Neural cell (in vitro differentiated cells): ENCODE measurements at regions not wholly inside any gene's neighbourhood (a gene's known extent, or its start where the extent isn't known, plus 50 kb on each side); places are given as distances from the start of the nearest gene placed in this dataset.

ENCODE experiments used
- H2AFZ ChIP-seq: fragments of 200-600, 300-800 bp; sonication (generic), shearing (Covaris generic); 2 replicates; pipeline ENCODE4 v1.6.0; 2014; ENCODE audit warnings: low read depth, mild to moderate bottlenecking, antibody characterized with exemption, low read length, moderate library complexity
- H3F3A ChIP-seq: fragments of 200-600 bp; shearing (Covaris generic); 2 replicates; pipeline ENCODE4 v1.6.1; 2016; ENCODE audit warnings: mild to moderate bottlenecking, moderate library complexity, mixed read lengths, antibody characterized with exemption, low read length; ENCODE audit not compliant: insufficient read depth, poor library complexity, severe bottlenecking
- H3K27ac ChIP-seq: fragments of 200-600, 300-800 bp; sonication (generic), shearing (Covaris generic); 2 replicates; pipeline ENCODE4 v1.5.1; 2014; ENCODE audit warnings: mild to moderate bottlenecking, low read length, moderate library complexity
- H3K27me3 ChIP-seq: fragments of 300-800, 200-600 bp; sonication (generic), shearing (Covaris generic); 2 replicates; pipeline ENCODE4 v1.6.0; 2014; ENCODE audit warnings: mild to moderate bottlenecking, low read depth, low read length, moderate library complexity; ENCODE audit not compliant: insufficient read depth
- H3K36me3 ChIP-seq: fragments of 300-800, 200-600 bp; sonication (generic), shearing (Covaris generic); 2 replicates; pipeline ENCODE4 v1.5.1; 2014; ENCODE audit warnings: mild to moderate bottlenecking, antibody characterized with exemption, low read length, moderate library complexity; ENCODE audit not compliant: insufficient read depth
- H3K4me2 ChIP-seq: fragments of 300-800, 200-600 bp; sonication (generic), shearing (Covaris generic); 2 replicates; pipeline ENCODE4 v1.6.0; 2014; ENCODE audit warnings: mild to moderate bottlenecking, low read length
- H3K4me3 ChIP-seq: fragments of 300-800, 200-600 bp; sonication (generic), shearing (Covaris generic); 2 replicates; pipeline ENCODE4 v1.5.1; 2014; ENCODE audit warnings: mild to moderate bottlenecking, low read length, moderate library complexity
- H3K79me2 ChIP-seq: fragments of 200-600 bp; shearing (Covaris generic); replicated peaks from 2 replicates; pipeline ENCODE4 v1.6.0; 2014; ENCODE audit warnings: mild to moderate bottlenecking, low read length, moderate library complexity; ENCODE audit not compliant: insufficient read depth
- H3K9ac ChIP-seq: fragments of 300-800, 200-600 bp; sonication (generic), shearing (Covaris generic); 2 replicates; pipeline ENCODE4 v1.6.1; 2016; ENCODE audit warnings: mild to moderate bottlenecking, low read length, mixed read lengths
- H3K9me2 ChIP-seq: fragments of 200-600 bp; shearing (Covaris generic); 2 replicates; pipeline ENCODE4 v1.6.1; 2016; ENCODE audit warnings: mild to moderate bottlenecking, low read length, mixed read lengths; ENCODE audit not compliant: insufficient read depth
- H3K9me3 ChIP-seq: fragments of 200-600, 300-800 bp; sonication (generic), shearing (Covaris generic); 2 replicates; pipeline ENCODE4 v1.6.1; 2016; ENCODE audit warnings: mild to moderate bottlenecking, mixed run types, low read length, moderate library complexity, mixed read lengths
- H4K20me1 ChIP-seq: fragments of 200-600 bp; shearing (Covaris generic); 2 replicates; pipeline ENCODE4 v1.6.1; 2016; ENCODE audit warnings: mild to moderate bottlenecking, mixed run types; ENCODE audit not compliant: insufficient read depth
- CTCF ChIP-seq: fragments of 450-650 bp; IDR thresholded peaks from 2 replicates; pipeline ENCODE4 v1.5.1; 2014; ENCODE audit warnings: antibody characterized with exemption, mild to moderate bottlenecking, moderate library complexity; ENCODE audit not compliant: poor library complexity, severe bottlenecking
- EP300 ChIP-seq: fragments of 450-650 bp; conservative IDR thresholded peaks from 2 replicates; pipeline ENCODE4 v1.6.1; 2014; ENCODE audit warnings: antibody characterized with exemption, mild to moderate bottlenecking, moderate library complexity; ENCODE audit not compliant: poor library complexity, severe bottlenecking
- EZH2 ChIP-seq: fragments of 200-600, 300-800 bp; shearing (Covaris generic), sonication (generic); IDR thresholded peaks from 2 replicates; pipeline ENCODE4 v1.6.1; 2014; ENCODE audit warnings: antibody characterized with exemption, low read length, borderline replicate concordance, mild to moderate bottlenecking; ENCODE audit not compliant: insufficient read depth, poor library complexity, severe bottlenecking
- MXI1 ChIP-seq: fragments of 450-650 bp; conservative IDR thresholded peaks from 2 replicates; pipeline ENCODE4 v1.6.1; 2014; ENCODE audit warnings: antibody characterized with exemption, mild to moderate bottlenecking; ENCODE audit not compliant: poor library complexity, severe bottlenecking
- POLR2AphosphoS5 ChIP-seq: IDR thresholded peaks from 2 replicates; pipeline ENCODE4 v1.6.1; 2012
- RAD21 ChIP-seq: fragments of 450-650 bp; conservative IDR thresholded peaks from 2 replicates; pipeline ENCODE4 v1.6.1; 2014; ENCODE audit warnings: antibody characterized with exemption, mild to moderate bottlenecking, moderate library complexity
- REST ChIP-seq: IDR thresholded peaks from 2 replicates; pipeline ENCODE4 v1.6.1; 2012; ENCODE audit warnings: borderline replicate concordance
- SMC3 ChIP-seq: fragments of 450-650 bp; conservative IDR thresholded peaks from 2 replicates; pipeline ENCODE4 v1.6.1; 2014; ENCODE audit warnings: antibody characterized with exemption, mild to moderate bottlenecking, moderate library complexity; ENCODE audit not compliant: poor library complexity
- TAF1 ChIP-seq: IDR thresholded peaks from 2 replicates; pipeline ENCODE4 v1.6.1; 2012; ENCODE audit warnings: low read depth

GRCh38 chr6:41416501-41416837 lies 81.1 kb downstream of the NCR2 start:
- H2AFZ ChIP-seq = no peak overlapping the region
- H3K9ac ChIP-seq = peak overlapping the region; percentile 61
- H3K27me3 ChIP-seq = peaks cover 4% of the 10 kb centered on the region
- no peaks in the 10 kb centered on the region for H3K36me3 ChIP-seq
- no peaks in the 10 kb centered on the region for H3F3A ChIP-seq
- H3K4me2 ChIP-seq = no peak overlapping the region
- TF ChIP-seq POLR2AphosphoS5 (no peak), SMC3 (no peak), REST (no peak), RAD21 (no peak), TAF1 (no peak)
- no peaks in the 10 kb centered on the region for H3K9me2 ChIP-seq
- H3K4me3 ChIP-seq = peak overlapping the region; percentile 53
- H3K27ac ChIP-seq = peak overlapping the region; percentile 88
- no peaks in the 10 kb centered on the region for H3K9me3 ChIP-seq
- no peaks in the 10 kb centered on the region for H4K20me1 ChIP-seq
- H3K79me2 ChIP-seq = no peaks in the 10 kb centered on the region

GRCh38 chr6:41418741-41419140 lies 83.3 kb downstream of the NCR2 start:
- no peak overlapping the region for H3K9ac ChIP-seq
- no peak overlapping the region for H2AFZ ChIP-seq
- no peaks in the 10 kb centered on the region for H3K9me3 ChIP-seq
- no peak overlapping the region for H3K4me2 ChIP-seq
- no peaks in the 10 kb centered on the region for H3K9me2 ChIP-seq
- H3K27me3 ChIP-seq = no peaks in the 10 kb centered on the region
- H4K20me1 ChIP-seq = no peaks in the 10 kb centered on the region
- H3K36me3 ChIP-seq = no peaks in the 10 kb centered on the region
- TF ChIP-seq EZH2 (no peak), RAD21 (no peak), TAF1 (no peak), CTCF (no peak), SMC3 (no peak), EP300 (no peak)
- no peak overlapping the region for H3K4me3 ChIP-seq
- no peaks in the 10 kb centered on the region for H3K79me2 ChIP-seq
- H3K27ac ChIP-seq = no peak overlapping the region
- H3F3A ChIP-seq = no peaks in the 10 kb centered on the region

- Histone ChIP-seq H4K20me1 (no peaks in the 10 kb centered on the region), H3K27ac (no peak overlapping the region), H3K9me3 (no peaks in the 10 kb centered on the region), H3K27me3 (no peaks in the 10 kb centered on the region), H3K4me3 (no peak overlapping the region), H3K9ac (no peak overlapping the region), H3K4me2 (no peak overlapping the region), H3F3A (no peaks in the 10 kb centered on the region), H3K36me3 (no peaks in the 10 kb centered on the region), H2AFZ (no peak overlapping the region), H3K9me2 (no peaks in the 10 kb centered on the region), H3K79me2 (no peaks in the 10 kb centered on the region)
- TF ChIP-seq REST (no peak), EZH2 (no peak), TAF1 (no peak), RAD21 (no peak), EP300 (no peak), MXI1 (no peak), POLR2AphosphoS5 (no peak), SMC3 (no peak)
Measured at GRCh38 chr6:41419385-41419784, 84.0 kb downstream of the NCR2 start.
